GM18508 (cell line): ENCODE measurements at regions not wholly inside any gene's neighbourhood (a gene's known extent, or its start where the extent isn't known, plus 50 kb on each side); places are given as distances from the start of the nearest gene placed in this dataset.

Experiments used
- ATAC-seq: cut with Tn5 transposase; IDR thresholded peaks from one replicate; pipeline ENCODE4 v1.9.1; 2021; ENCODE audit warnings: moderate number of reproducible peaks; ENCODE audit not compliant: insufficient read depth, unreplicated experiment

DNA sequence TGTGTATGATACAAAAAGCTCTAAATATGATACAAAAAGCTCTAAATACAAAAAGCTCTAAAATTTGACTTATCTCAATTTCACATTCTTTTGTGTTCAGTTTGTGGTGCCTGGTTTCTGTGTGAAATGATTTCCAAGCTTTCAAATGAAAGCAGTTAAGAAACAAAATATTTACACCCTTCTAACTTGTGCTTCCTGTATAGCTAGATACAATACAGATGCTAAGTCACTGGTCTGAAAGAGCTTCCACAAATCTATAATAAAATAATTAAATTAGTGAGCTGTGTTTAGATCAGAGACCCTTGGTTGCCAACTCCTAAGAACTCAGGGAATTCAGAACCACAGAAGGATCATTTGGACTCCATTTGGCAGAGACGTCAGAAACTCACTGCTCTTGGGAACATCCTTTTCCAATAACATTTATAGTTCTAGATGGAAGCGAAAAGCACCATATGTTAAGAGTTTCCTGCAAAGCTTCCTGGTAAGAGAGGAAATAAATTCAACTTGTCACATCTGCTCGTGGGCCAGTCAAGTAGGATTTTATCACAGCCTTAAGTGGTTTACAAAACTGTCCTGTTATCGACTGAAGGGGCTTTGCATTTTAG lies 1079.1 kb downstream of the ADGRL2 start:
- no peak for ATAC-seq

DNA sequence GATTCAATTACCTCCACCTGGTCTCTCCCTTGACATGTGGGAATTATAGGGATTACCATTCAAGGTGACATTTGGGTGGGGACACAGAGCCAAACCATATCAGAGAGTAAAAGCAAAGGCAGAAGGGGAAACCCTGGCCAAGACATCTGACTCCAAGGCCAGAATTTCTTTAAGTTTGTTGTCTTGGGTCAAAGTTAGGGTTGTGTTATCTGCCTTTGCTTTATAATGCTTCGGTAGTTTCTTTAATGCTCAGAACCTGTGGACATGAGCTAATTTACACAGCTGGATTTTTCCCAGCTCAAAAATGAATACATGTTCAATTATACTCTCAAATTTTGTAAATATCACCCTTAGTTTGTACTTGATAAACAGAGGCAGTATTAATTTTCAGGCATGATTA lies 1074.4 kb downstream of the ADGRL2 start:
- ATAC-seq = no peak

DNA sequence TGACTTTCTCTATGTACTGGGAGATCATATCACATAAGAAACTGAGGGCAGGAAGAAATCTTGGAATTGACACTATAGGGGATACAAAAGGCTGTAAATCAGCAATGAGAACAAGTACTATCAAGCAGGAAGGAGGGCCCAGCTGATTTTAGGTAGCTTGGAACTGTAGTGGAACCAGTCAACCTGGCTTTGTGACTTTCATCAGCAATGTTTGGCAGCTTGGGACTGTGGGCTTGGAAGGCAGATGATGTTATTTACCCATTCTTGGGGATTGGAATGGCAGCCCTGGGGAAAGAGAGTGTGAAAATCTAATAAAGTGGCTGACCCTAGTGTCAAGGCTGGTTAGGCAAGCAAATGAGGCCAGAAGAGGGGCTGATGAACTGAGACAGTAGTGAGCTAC lies 1073.3 kb downstream of the ADGRL2 start:
- no peak for ATAC-seq

DNA sequence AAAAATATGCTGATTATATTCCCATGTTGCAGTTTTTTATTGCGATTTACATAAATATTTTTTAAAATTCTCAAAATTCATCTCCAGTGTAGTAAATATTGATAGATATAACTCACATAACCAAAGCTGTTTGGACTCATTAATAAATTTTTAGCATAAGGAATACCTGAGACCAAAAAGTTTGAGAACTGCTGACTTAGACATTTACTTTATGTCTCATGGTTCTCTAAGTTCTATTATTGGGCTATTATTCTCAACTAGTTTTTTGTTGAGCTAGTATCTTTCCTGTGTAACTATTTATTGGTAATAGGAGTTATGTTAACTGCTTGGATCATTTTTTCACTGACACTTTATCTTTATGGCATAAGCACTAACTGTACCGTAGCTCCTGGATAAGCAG lies 1069.6 kb downstream of the ADGRL2 start:
- ATAC-seq = no peak

DNA sequence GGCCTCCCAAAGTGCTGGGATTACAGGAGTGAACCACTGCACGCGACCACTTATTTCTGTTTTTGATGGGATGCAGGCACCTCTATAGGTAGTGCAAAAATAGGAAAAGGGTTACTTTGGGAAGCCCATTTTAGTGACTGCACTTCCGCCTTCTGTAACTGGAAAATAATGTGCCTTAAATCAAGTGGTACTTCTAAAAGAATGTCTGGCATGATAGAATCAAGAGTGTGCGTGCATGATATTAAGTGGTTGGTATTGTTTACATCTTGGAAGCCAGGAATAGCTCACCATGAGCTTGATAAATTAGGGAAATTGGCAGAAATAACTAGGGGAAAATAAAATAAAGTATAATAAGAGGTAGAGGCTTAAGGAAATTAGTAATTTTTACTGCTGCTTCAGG lies 1067.0 kb downstream of the ADGRL2 start:
- no peak for ATAC-seq

DNA sequence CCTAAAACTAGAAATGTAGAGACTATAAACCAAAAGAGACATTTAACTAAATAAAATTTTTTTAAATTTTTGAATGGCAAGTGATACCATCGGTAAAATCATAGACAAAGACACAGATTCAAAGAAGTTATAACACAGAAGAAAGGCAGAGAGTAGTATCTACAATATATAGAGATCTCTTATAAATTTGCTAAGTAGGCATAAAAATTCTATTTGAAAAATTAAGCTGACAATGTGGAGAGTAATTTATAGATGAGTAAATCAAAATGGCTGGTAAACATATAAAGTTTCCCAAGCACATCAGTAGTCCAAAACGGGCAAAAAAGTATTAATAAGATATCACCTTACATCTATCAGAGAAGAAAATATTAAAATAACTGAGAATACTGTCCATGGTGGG lies 1061.0 kb downstream of the ADGRL2 start:
- ATAC-seq = no peak

DNA sequence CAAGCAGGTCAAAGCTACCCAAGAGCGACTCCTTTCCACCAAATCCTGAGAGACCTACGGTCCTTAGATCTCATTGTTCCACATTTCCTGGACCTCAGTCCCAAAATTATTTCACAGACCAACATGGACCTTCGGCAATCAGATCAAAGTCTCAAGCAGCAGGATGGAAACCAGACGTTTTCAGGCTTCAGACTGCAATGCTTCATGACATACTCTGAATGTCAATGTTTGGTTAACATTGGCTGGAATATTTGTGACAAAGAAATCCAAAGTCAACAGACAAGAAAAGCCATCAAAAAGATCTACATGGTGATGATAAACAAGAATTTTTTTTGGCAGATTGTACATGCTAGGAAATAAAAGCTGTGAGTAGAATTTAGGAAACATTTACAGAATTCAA lies 1057.3 kb downstream of the ADGRL2 start:
- no peak for ATAC-seq

DNA sequence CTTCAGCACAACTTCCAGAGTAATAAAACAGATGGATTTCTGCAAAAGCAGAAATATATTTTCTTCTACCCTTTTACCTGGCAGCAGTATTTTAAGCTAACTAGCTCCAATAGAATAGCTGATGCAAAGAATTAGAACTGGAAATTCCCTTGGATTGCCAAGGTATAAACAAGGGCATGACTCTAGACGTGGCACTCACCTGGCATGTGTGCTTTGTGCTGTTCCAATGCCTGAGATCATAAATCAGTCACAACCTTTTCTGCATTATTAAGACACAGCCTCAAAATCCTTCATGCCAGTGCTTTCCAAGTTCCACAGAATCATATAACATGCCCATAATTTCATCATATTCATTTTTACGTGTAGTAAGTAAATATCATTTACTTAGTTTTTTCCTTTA lies 1048.7 kb downstream of the ADGRL2 start:
- no peak for ATAC-seq

DNA sequence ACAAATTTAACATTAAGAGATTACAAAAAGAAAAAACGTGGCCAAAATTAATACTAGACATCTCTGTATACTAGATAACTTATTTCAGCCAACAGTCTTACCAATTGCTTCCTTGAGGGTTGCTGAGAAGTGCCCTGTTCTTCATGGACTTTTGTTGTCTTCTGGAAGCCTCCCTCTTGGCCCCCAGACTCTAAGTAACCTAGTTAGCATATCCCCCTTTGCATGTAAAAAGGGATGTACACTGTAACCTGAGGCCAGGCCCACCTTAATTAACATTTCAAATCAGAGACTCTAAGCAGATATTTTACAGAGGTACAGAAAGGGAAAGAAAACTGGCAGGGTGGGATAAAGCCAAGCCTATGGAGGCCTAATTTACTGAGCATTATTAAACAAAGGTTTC lies 1047.3 kb downstream of the ADGRL2 start:
- ATAC-seq = no peak

DNA sequence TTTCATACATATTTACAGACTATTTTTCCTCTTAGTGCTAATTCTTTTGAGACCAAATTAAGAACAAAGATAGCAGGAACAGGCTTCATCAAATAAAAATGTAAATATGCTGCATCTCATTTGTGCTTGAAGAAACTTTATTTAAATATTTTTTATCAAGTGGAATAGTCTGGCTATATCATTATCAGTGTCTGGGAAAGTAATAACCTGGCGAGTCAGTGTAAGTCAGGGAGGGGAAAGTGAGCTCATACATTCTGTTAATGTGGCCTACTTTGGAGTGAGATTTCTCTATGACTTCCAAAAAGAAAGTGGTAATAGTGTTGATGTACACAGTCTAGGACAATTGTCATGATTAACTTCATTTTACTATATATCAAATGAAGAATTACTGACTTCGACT lies 1045.1 kb downstream of the ADGRL2 start:
- ATAC-seq = no peak

DNA sequence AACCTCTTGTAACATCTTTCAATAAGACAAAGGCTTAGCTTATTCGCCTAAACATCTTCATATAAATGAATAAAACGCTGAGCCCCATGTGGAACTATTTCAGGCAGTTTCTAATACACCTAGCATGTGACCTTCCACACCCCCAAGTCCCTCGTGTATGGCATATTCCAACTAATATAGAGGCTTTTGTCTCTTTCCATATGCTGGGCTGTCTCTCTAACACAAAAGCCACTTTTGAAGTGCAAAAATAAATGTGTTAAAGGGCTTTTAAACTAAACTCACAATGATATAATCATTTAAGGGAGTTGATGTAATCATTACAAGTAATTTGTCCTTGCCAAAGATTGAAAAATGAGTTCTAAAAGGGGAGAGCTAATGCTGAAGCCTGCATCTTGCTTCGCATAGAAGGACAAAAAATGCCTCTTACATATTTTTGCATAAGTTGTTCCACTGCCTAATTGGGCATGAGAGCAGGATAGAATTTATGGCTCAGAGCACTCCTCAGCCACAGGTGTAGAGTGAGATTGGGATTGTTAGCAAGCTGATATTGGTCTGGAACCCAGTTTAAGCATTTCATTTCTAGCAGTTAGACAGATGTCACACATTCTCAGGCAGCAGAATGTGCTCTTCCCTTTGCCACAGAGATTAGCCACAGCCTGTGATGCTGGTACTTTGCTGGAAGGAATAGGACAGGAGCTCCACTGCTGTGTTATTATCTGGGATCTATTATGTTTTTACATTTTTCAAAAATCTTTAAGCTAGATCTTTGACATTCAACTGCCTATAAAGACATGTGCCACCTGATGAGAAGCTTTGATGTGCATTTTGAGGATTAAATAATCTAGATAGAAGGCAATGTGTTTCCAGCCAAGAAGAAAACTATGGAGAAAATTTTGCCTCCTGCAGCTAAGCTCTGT lies 1044.4 kb downstream of the ADGRL2 start:
- no peak for ATAC-seq

DNA sequence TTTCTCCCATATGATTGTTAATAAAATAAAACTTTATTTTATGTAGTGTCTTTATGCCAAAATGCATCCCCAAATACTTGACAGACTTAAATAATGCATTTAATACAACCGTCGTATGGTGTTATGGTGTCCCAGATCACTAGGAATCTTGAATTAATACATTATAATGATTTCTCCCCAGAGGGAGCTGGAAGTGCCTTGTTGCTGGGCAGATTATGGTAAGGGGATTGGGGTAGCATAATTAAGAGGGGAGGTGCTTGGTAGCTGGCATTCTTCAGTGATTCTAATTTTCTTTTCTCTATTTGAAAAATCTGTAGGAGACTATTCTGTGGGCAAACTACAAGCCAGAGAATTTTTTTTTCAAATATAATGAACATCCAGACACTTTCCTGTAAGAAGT lies 1043.7 kb downstream of the ADGRL2 start:
- no peak for ATAC-seq

DNA sequence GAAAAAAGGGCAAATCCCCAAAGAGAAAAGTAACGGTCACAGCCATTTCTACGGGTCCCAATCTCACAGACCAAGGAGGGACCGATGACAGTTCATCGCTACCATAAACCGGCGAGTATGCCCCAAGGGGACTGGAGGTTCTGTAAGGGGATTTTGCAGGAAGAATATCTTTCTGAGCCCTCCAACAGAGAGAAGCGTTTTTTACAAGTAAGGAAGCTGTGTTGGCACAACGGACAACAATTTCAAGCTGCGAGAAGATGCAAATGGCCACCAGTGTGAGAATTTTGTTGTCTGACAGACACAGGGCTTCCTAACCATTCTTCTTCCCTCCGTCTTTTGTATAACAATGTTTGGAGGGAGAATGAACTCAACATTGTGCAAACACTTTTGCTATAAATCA lies 1043.1 kb downstream of the ADGRL2 start:
- no peak for ATAC-seq

DNA sequence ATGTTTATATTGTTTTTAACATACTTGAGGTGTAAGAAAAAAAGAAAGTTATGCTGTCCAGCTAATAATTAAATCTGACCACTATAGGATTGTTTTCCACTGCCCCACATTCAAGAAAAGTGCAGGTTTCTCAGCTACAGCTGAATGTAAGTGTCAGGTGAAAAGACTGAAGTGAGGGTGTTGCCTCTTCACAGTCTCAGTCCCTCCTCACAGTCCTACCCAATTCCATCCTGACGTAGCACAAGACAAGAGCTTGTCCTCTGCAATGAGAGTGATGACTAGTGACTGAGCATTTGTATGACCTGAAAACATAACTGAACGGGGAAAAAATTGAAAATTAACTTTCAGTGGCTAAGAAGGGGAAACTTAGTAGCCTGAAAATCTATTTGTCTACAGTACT lies 1039.5 kb downstream of the ADGRL2 start:
- ATAC-seq = no peak

DNA sequence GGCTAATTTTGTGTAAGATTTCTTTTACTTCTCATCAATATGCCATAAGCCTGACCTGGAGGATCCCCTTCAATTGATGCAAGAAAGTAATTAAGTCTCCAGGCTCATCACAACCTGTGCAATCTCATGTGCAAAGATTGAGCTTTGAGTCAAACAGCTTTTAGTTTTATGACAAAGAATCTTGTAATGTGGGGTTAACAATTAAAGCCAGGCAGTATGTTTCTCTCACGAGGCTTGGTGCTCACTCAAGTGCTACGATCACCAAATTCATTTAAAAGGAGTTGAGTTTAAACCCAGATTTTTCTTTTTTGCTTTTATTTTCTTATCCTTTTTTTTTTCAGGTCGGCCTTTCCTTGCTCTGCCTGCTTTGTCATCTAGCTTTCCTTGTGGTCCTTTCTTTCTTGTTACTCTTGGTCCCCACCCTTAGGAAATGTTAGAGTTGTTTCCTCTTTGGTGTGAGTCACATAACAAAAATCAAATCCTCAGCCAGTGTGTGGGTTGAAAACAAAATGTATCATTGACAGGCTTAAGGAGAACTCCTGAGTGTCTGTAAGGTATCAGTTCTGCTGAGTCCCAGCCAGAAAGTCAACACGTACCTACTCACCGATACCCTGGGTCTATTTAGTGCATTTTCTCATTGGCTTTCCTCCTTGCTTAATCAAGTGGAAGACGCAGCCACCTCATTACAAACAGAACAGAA lies 1037.2 kb downstream of the ADGRL2 start:
- no peak for ATAC-seq

DNA sequence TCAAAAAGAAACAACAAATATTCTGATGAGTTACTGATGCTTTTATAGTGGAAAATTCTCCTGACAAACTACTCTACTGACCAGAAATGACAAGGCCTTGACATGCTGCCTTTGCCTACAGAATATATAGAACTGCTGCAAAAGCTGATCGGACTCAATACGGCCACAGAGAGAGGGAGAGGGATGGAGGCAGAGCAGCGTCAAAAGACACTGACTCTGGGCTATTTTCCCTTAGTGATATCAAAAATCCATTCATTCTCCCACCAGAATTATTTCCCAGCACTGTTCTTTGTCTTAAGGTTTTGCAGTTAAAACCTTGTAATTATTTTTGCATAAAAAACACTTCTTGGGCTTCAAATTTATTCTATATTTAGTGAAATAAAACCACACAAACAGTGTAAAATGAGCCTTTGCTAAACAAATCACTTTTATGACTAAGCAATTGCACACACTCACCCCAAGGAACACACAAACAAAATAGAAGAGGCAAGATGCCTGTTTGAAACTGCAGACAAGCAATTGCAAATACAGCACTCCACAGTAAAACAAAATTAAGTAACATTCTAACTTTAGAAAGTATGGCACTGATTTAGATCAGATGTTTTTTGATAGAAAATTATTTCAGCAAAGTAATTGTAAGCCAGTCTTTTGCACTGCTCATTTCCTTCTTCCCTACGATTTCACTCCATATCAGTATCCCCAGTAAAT lies 1036.4 kb downstream of the ADGRL2 start:
- ATAC-seq = no peak

DNA sequence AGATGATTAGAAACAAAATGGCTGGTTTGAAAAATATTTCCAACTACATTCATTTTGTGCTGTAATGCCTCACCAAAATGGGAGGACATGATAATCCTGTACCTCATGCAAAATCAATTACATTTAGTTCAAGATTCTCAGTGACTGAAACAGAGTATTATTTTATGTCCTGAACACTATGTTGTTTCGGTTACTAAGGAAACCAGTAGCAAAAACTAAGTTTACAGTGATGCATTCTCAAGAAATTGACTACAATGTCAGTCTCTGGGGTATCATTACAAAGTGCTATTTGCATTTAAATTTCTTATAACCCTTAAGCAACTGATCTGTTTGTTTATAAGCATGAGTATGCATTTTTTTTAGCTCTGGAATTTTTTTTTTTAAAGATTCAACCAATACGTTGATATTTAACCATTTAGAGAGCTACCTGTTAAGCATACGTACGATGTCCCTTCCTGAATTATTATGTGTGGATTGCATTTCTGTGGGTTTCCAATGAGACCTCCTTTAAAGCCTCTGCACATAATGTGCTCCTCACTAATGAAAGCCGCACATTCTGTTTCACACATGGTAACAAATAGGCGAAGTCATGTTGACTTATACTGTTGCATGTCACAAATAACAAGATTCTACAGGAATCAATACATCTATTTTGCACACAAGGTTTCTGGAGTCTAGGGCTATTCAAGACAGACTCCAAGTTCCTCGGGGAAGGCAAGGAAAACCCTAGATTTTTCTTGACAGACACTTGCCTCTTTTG lies 1035.7 kb downstream of the ADGRL2 start:
- no peak for ATAC-seq

DNA sequence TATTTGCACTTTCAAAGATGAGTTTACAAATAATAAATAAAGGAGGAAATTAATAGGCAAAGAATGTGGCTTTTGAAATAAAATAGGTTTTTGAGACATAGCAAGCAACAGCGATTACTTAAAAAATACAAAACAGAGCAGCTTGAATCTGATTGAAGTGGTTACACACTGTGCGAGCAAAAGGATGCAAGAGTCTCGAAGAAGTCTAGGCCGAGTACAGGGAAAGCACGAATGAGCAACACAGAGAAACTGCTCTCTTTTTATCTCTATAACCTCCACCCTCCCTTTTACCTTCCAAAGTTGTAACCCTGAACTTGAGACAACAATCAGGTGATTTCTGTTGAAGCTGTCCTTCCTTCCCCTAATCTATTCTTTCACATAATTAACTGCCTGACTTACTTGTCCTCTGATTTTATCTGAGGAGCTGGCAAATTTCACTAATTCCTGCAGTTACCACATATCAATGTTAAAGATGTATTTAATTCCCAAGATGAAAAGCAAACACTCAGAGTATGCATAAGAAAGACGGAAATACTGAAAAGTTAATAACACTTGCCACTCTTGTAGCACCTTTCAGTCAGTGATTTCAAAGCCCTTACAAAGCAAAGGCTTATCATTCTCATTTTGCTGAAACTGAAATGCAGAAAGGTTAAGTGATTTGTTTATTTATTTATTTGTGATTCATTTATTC lies 1030.1 kb downstream of the ADGRL2 start:
- ATAC-seq = no peak

DNA sequence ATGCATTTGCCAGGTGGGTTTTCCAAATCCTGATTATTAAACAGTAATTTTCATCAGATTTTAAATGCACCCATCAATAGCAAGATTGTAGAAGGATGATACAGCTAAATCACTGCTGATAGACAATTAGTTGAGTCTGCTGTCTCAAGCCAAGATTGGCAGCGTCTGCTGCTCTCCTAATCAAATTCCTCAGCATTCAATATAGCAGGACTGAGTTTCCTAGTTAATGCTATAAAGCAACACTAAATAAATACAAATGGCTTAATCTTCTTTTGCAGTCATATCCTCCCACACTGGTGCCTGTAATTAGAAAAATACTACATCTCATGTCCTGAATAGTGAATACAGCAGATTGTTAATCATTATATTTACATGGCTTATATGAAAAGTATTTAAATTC lies 1028.8 kb downstream of the ADGRL2 start:
- ATAC-seq = no peak

DNA sequence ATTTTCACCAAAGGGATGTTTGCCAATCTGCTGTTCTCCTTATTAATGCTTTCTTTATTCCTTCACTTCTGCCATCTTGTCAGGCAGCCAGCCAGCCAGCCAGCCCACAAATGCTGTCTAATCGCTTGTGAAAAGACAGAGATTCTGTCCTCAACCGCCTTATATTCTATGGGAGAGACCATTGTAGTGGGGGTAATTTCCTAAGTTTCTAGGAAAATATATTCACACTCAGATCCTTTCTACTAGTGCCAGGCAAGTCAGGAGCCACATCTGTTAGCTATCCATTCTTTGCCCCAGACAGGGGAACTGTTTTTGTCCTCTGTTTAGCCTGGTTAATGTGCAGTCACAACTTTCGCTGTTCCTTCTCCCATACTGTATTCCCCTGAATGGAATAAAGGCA lies 1023.1 kb downstream of the ADGRL2 start:
- no peak for ATAC-seq
